HCT116 (cell line): ENCODE measurements at regions not wholly inside any gene's neighbourhood (a gene's known extent, or its start where the extent isn't known, plus 50 kb on each side); places are given as distances from the start of the nearest gene placed in this dataset.

Experiments
- CBX3 ChIP-seq: IDR thresholded peaks from 2 replicates; pipeline ENCODE4 v1.6.1; 2012; ENCODE audit warnings: low read depth
- CTCF ChIP-seq, 3 experiments: fragments of 200-600 bp in 1 of 3; sonication (generic) in 1 of 3; IDR thresholded peaks in 2 of 3; conservative IDR thresholded peaks in 1 of 3; 2 replicates each; pipeline ENCODE4 v1.5.1; 2012 to 2017; ENCODE audit warnings: low read depth in 2 of 3, low read length in 2 of 3, antibody characterized with exemption in 1 of 3, borderline replicate concordance in 1 of 3, control low read depth in 1 of 3, mild to moderate bottlenecking in 1 of 3, mixed read lengths in 1 of 3, mixed run types in 1 of 3, moderate library complexity in 1 of 3; ENCODE audit not compliant: insufficient read depth in 1 of 3
- EZH2 ChIP-seq: fragments of 200-600 bp; sonication (generic); IDR thresholded peaks from 2 replicates; pipeline ENCODE4 v1.6.1; 2017; ENCODE audit warnings: antibody characterized with exemption, mixed run types
- EZH2phosphoT487 ChIP-seq: fragments of 200-600 bp; IDR thresholded peaks from 2 replicates; pipeline ENCODE4 v1.6.1; 2018; ENCODE audit warnings: antibody characterized with exemption, borderline replicate concordance
- POLR2AphosphoS5 ChIP-seq: IDR thresholded peaks from 2 replicates; pipeline ENCODE4 v1.6.1; 2011; ENCODE audit warnings: mild to moderate bottlenecking, low read depth, low read length, moderate library complexity
- RAD21 ChIP-seq: IDR thresholded peaks from 2 replicates; pipeline ENCODE4 v1.6.1; 2012; ENCODE audit warnings: low read depth, mild to moderate bottlenecking
- SIN3A ChIP-seq: IDR thresholded peaks from 2 replicates; pipeline ENCODE4 v1.6.1; 2012; ENCODE audit warnings: low read depth

GRCh38 chr13:39197647-39198007, 159.4 kb downstream of the NHLRC3 start:
- no peak for TF ChIP-seq RAD21
- TF ChIP-seq CTCF (IDR thresholded peaks at IDR 0.05 in 2 of 3, conservative IDR thresholded peaks at IDR 0.05 in 1 of 3; ENCODE audit: borderline replicate concordance in 1 of 3, insufficient read depth in 1 of 3, low read depth in 2 of 3, low read length in 2 of 3) = no peak
- TF ChIP-seq EZH2 = no peak
- TF ChIP-seq POLR2AphosphoS5 = no peak
- no peak for TF ChIP-seq SIN3A
- no peak for TF ChIP-seq CBX3
- no peak for TF ChIP-seq EZH2phosphoT487
